Panc1 (cell line): ENCODE measurements at regions not wholly inside any gene's neighbourhood (a gene's known extent, or its start where the extent isn't known, plus 50 kb on each side); places are given as distances from the start of the nearest gene placed in this dataset.

Experiments used
- ATAC-seq: fragments of 200-7000 bp; cut with Tn5 transposase; 2 replicates; pipeline ENCODE4 v1.9.1; 2020; ENCODE audit warnings: mild to moderate bottlenecking, moderate library complexity
- BruUV-seq: library from RNA; stranded (reverse); fragments of 400-500 nt; replicated peaks from 2 replicates; lab custom pipeline; 2021; lab: Mats Ljungman, UMichigan
- CTCF ChIA-PET: fragments of 300-600 bp; sonication (Branson Sonifier 250); formaldehyde crosslinking; loops from one replicate; lab custom pipeline; 2022; ENCODE audit warnings: antibody characterized with exemption; lab: Charles Lee
- POLR2A ChIA-PET: fragments of 300-600 bp; sonication (Branson Sonifier 250); formaldehyde crosslinking; loops from one replicate; lab custom pipeline; 2022; ENCODE audit warnings: antibody characterized with exemption; lab: Charles Lee
- DNase-seq: peaks from one replicate; pipeline ENCODE4 v3.0.0-alpha.2; 2010; ENCODE audit warnings: low read depth, low spot score
- H3K27ac ChIP-seq: 2 replicates; pipeline ENCODE4 v1.5.1; 2011; ENCODE audit warnings: mild to moderate bottlenecking, low read length, inconsistent platforms
- H3K27me3 ChIP-seq: fragments of 200-500 bp; sonication (Bioruptor generic); 2 replicates; pipeline ENCODE4 v1.6.0; 2014; ENCODE audit warnings: low read length, inconsistent platforms; ENCODE audit not compliant: control insufficient read depth, insufficient read depth
- H3K36me3 ChIP-seq: fragments of 200-500 bp; sonication (Bioruptor generic); 2 replicates; pipeline ENCODE4 v1.5.1; 2014; ENCODE audit warnings: inconsistent platforms, mild to moderate bottlenecking, low read length, moderate library complexity; ENCODE audit not compliant: control insufficient read depth, insufficient read depth
- H3K4me1 ChIP-seq: 2 replicates; pipeline ENCODE4 v1.5.1; 2011; ENCODE audit warnings: inconsistent platforms, mild to moderate bottlenecking, low read length, moderate library complexity; ENCODE audit not compliant: control insufficient read depth, insufficient read depth
- H3K4me3 ChIP-seq, 2 experiments: 2 replicates each; pipeline ENCODE4 v1.5.1; 2011 to 2012; ENCODE audit warnings: low read depth in 2 of 2, low read length in 2 of 2, mild to moderate bottlenecking in 2 of 2, inconsistent platforms in 1 of 2, moderate library complexity in 1 of 2
- H3K9me3 ChIP-seq: fragments of 200-500 bp; sonication (Bioruptor generic); 2 replicates; pipeline ENCODE4 v1.5.1; 2014; ENCODE audit warnings: low read depth, mild to moderate bottlenecking, inconsistent platforms, low read length, moderate library complexity; ENCODE audit not compliant: control insufficient read depth, insufficient read depth
- CTCF ChIP-seq: fragments of 450-650 bp; IDR thresholded peaks from 2 replicates; pipeline ENCODE4 v1.5.1; 2017; ENCODE audit warnings: mild to moderate bottlenecking
- POLR2AphosphoS5 ChIP-seq: IDR thresholded peaks from 2 replicates; pipeline ENCODE4 v1.6.1; 2012; ENCODE audit warnings: mild to moderate bottlenecking, low read depth, low read length, moderate library complexity
- REST ChIP-seq, 2 experiments: IDR thresholded peaks; 2 replicates each; pipeline ENCODE4 v1.6.1; 2011 to 2012; ENCODE audit warnings: low read depth in 2 of 2, control low read depth in 1 of 2, low read length in 1 of 2, mild to moderate bottlenecking in 1 of 2, moderate library complexity in 1 of 2; ENCODE audit not compliant: insufficient read depth in 1 of 2
- SIN3A ChIP-seq: IDR thresholded peaks from 2 replicates; pipeline ENCODE4 v1.6.1; 2012; ENCODE audit warnings: low read depth, mild to moderate bottlenecking, low read length, moderate library complexity, borderline replicate concordance; ENCODE audit not compliant: insufficient read depth
- TCF7L2 ChIP-seq: IDR thresholded peaks from 2 replicates; pipeline ENCODE4 v1.6.1; 2011; ENCODE audit warnings: mild to moderate bottlenecking, low read depth, low read length, inconsistent platforms
- in situ Hi-C: cut with HindIII; loops from 2 replicates; pipeline ENCODE4 v1.10.0; 2016; ENCODE audit warnings: low sequenced_read_pairs, low pct_unique_long_range_greater_than_20kb
- intact Hi-C: fragments of 100-400 bp; cut with micrococcal nuclease; formaldehyde crosslinking; loops from one replicate; pipeline ENCODE4 v1.10.0; 2022; ENCODE audit not compliant: unreplicated experiment

GRCh38 chr5:144035046-144035740 is 135.3 kb downstream of the YIPF5 start:
- no peak for DNase-seq
- ChIA-PET CTCF (no interaction called here), POLR2A (no interaction called here)
- H3K27me3 ChIP-seq: peaks cover 3% of the 10 kb centered on the region
- intact Hi-C loops (no loop called here), in situ Hi-C loops (no loop called here)
- H3K27ac ChIP-seq: no peak overlapping the region
- ATAC-seq: no peak
- no peaks in the 10 kb centered on the region for H3K4me1 ChIP-seq
- no TSS peak for BruUV-seq
- TF ChIP-seq POLR2AphosphoS5 (no peak), REST (IDR thresholded peaks at IDR 0.05; ENCODE audit: insufficient read depth in 1 of 2, low read depth in 2 of 2, low read length in 1 of 2) (no peak), CTCF (no peak), TCF7L2 (no peak), SIN3A (no peak)
- H3K9me3 ChIP-seq: no peaks in the 10 kb centered on the region
- H3K4me3 ChIP-seq: no peak overlapping the region
- no peaks in the 10 kb centered on the region for H3K36me3 ChIP-seq

- DNase-seq: no peak
- ChIA-PET CTCF (no interaction called here), POLR2A (no interaction called here)
- BruUV-seq: no TSS peak
- Histone ChIP-seq H3K27me3 (peaks cover 3% of the 10 kb centered on the region; the same call in 1 of the 2 replicates), H3K4me1 (no peaks in the 10 kb centered on the region), H3K27ac (no peak overlapping the region), H3K4me3 (no peak overlapping the region), H3K9me3 (no peaks in the 10 kb centered on the region), H3K36me3 (no peaks in the 10 kb centered on the region)
- ATAC-seq: no peak
- intact Hi-C loops: no loop called here
- TF ChIP-seq POLR2AphosphoS5 (no peak), REST (IDR thresholded peaks at IDR 0.05; ENCODE audit: insufficient read depth in 1 of 2, low read depth in 2 of 2, low read length in 1 of 2) (no peak), TCF7L2 (no peak), SIN3A (no peak), CTCF (no peak)
- in situ Hi-C loops: no loop called here
Measured at GRCh38 chr5:144036476-144036875, 134.0 kb downstream of the YIPF5 start.
